ENCODE measurements at regions not wholly inside any gene's neighbourhood (a gene's known extent, or its start where the extent isn't known, plus 50 kb on each side); places are given as distances from the start of the nearest gene placed in this dataset.

DNA sequence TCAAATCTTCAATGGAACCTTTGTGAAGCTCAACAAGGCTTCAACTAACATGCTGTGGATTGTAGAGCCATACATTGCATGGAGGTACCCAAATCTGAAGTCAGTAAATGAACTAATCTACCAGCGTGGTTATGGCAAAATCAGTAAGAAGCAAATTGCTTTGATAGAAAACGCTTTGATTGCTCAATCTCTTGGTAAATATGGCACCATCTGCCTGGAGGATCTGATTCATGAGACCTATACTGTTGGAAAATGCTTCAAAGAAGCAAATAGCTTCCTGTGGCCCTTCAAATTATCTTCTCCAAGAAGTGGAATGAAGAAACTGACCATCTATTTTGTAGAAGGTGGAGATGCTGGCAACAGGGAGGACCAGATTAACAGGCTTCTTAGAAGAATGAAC, 54.7 kb upstream of the TTC39B start:
- H3K4me1 ChIP-seq, result no peaks in the 10 kb centered on the region
- H3K27ac ChIP-seq, result no peak overlapping the region
- no peaks in the 10 kb centered on the region for H3K27me3 ChIP-seq
- H3K9me3 ChIP-seq, result no peaks in the 10 kb centered on the region
- H3K36me3 ChIP-seq, result no peaks in the 10 kb centered on the region
- no peak overlapping the region for H3K4me3 ChIP-seq
- intact Hi-C loops (cut with DNase I; ENCODE audit: low total_unique reads), result no loop called here
- TF ChIP-seq POLR2A (IDR thresholded peaks at IDR 0.05), result no peak
- TF ChIP-seq, protein P1, sequence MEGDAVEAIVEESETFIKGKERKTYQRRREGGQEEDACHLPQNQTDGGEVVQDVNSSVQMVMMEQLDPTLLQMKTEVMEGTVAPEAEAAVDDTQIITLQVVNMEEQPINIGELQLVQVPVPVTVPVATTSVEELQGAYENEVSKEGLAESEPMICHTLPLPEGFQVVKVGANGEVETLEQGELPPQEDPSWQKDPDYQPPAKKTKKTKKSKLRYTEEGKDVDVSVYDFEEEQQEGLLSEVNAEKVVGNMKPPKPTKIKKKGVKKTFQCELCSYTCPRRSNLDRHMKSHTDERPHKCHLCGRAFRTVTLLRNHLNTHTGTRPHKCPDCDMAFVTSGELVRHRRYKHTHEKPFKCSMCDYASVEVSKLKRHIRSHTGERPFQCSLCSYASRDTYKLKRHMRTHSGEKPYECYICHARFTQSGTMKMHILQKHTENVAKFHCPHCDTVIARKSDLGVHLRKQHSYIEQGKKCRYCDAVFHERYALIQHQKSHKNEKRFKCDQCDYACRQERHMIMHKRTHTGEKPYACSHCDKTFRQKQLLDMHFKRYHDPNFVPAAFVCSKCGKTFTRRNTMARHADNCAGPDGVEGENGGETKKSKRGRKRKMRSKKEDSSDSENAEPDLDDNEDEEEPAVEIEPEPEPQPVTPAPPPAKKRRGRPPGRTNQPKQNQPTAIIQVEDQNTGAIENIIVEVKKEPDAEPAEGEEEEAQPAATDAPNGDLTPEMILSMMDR (IDR thresholded peaks at IDR 0.05), result no peak
- no peak for DNase-seq

GRCh38 chr9:15357050-15357653, 50.1 kb upstream of the TTC39B start:
- intact Hi-C loops (cut with DNase I; ENCODE audit: low total_unique reads), result no loop called here
- H3K9me3 ChIP-seq, result no peaks in the 10 kb centered on the region
- TF ChIP-seq POLR2A (IDR thresholded peaks at IDR 0.05), result no peak
- TF ChIP-seq, protein P1 (IDR thresholded peaks at IDR 0.05), result no peak
- H3K27me3 ChIP-seq, result no peaks in the 10 kb centered on the region
- H3K36me3 ChIP-seq, result no peaks in the 10 kb centered on the region
- no peak for DNase-seq
- H3K4me3 ChIP-seq, result no peak overlapping the region
- H3K4me1 ChIP-seq, result no peaks in the 10 kb centered on the region
- no peak overlapping the region for H3K27ac ChIP-seq
